Right renal cortex interstitium (tissue), 3 donors: ENCODE measurements at regions not wholly inside any gene's neighbourhood (a gene's known extent, or its start where the extent isn't known, plus 50 kb on each side); places are given as distances from the start of the nearest gene placed in this dataset.
"Not testable (repeated sequence)": the region's sequence is repeated elsewhere in the genome, so short reads cannot be mapped to it uniquely, and the experiment has no call there.

ENCODE experiments used
- DNase-seq, 3 donors: peaks; one replicate each; pipeline ENCODE4 v3.0.0-alpha.2; 2013; ENCODE audit warnings: low read depth in 3 of 3, low spot score in 2 of 3

DNA sequence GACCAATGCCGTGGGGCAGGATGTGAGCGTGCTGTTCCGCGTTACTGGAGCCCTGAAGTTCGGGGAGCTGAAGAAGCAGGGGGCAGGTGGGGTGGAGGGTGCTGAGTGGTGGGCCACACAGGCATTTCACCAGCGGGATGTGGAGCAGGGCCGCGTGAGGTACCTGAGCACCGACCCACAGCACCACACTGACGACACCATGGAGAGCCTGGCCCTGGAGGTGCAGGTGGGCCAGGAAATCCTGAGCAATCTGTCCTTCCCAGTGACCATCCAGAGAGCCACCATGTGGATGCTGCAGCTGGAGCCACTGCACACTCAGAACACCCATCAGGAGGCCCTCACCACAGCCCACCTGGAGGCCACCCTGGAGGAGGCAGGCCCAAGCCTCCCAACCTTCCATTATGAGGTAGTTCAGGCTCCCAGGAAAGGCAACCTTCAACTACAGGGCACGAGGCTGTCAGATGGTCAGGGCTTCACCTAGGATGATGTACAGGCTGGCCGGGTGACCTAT, 179.6 kb downstream of the TBC1D2B start:
- DNase-seq: no peak

DNA sequence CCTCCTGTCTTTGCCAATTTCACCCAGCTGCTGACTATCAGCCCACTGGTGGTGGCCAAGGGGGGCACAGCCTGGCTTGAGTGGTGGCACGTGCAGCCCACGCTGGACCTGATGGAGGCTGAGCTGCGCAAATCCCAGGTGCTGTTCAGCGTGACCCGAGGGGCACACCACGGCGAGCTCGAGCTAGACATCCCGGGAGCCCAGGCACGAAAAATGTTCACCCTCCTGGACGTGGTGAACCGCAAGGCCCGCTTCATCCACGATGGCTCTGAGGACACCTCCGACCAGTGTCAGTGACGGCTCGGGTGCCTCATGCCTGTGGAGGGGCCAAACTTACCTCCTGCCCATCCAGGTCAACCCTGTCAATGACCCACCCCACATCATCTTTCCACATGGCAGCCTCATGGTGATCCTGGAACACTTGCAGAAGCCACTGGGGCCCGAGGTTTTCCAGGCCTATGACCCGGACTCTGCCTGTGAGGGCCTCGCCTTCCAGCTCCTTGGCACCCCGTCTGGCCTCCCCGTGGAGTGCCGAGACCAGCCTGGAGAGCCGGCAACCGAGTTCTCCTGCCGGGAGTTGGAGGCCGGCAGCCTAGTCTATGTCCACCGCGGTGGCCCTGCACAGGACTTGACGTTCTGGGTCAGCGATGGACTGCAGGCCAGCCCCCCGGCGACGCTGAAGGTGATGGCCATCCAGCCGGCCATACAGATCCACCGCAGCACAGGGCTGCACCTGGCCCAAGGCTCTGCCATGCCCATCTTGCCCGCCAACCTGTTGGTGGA, 180.2 kb downstream of the TBC1D2B start:
- not testable (repeated sequence) for DNase-seq

DNA sequence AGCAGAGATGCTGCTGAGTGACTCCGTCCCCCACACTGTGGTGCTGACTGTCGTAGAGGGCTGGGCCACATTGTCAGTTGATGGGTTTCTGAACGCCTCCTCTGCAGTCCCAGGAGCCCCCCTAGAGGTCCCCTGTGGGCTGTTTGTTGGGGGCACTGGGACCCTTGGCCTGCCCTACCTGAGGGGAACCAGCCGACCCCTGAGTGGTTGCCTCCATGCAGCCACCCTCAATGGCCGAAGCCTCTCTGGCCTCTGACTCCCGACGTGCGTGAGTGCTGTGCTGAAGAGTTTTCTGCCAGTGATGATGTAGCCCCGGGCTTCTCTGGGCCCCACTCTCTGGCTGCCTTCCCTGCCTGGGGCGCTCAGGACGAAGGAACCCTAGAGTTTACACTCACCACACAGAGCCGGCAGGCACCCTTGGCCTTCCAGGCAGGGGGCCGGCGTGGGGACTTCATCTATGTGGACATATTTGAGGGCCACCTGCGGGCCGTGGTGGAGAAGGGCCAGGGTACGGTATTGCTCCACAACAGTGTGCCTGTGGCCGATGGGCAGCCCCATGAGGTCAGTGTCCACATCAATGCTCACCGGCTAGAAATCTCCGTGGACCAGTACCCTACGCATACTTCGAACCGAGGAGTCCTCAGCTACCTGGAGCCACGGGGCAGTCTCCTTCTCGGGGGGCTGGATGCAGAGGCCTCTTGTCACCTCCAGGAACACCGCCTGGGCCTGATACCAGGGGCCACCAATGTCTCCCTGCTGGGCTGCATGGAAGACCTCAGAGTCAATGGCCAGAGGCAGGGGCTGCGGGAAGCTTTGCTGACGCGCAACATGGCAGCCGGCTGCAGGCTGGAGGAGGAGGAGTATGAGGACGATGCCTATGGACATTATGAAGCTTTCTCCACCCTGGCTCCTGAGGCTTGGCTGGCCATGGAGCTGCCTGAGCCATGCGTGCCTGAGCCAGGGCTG, 181.1 kb downstream of the TBC1D2B start:
- DNase-seq: not testable (repeated sequence)

DNA sequence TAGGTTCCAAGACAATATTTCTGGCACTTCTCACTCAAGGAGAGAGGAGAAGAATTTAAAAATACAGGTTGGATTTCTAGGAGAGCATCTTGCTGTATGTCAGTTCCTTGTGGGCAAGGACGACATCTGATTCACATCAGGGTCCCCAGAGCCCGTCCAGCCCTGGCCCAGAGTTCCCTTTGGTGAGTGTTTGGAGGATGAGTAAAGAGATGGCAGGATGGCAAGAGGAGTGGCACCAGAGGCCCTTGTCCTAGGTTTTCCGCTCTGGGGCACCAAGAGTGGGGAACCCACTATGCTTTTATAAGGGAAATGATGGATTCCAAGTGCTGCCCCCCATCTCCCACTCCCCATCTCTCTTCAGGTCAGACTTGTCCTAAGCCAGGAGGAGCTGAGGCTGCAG, 181.8 kb downstream of the TBC1D2B start:
- DNase-seq: no peak

DNA sequence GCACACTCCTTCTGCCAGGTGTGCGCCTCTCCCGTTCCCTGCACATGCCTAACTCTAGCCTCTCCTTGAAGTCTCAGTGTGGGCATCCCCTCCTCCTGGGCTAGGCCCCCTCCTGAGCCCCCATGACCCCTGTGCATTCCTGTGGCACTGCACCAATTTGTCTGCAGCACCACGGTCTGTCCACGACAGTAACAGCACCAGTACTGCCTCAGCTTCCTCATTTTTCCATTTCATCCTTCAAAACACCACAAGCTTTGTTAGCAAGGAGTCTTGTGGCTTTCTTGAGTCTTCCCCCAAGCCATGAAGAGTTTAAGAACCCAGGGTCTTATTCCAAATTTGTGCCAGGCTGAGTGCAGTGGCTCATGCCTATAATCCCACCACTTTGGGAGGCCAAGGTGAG, 182.4 kb downstream of the TBC1D2B start:
- DNase-seq: not testable (repeated sequence)

DNA sequence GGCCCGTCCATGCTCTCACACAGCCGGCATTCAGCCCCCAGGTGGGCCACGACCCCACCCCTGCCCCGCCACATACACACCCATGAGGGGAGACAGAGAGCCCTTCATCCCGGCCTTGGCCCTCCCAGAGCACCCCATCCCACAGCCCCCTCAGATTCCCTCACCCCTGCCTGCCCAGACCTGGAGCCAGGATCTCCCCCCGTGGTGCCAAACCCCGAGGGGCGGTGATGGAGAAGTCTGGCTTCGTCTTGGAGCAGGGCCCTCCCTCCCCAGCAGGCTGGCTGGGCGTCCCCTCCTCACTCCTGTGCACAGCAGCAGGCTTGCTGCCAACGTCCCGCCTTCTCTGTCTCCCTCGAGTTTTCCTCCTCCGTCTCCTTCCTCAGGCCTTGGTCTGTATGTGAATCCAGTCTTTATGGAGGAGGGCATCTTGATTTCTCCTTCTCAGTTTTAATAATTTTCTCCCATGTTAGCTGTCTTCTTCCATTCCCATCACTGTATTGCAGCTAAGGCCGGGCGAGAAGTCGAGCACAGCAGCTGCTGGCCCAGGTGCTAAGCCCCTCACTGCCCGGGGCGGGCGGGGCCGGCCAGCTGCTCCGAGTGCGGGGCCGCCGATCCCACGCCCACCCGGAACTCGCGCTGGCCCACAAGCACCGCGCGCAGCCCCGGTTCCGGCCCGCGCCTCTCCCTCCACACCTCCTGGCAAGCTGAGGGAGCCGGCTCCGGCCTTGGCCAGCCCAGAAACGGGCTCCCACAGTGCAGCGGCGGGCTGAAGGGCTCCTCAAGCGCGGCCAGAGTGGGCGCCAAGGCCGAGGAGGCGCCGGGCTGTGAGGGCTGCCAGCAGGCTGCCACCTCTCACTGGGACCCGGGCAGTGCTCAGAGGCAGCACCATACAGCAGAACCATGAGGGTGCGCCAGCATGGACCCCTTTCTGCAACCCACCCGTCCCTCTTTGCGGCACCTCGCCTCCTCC, 183.6 kb downstream of the TBC1D2B start:
- DNase-seq: not testable (repeated sequence)

DNA sequence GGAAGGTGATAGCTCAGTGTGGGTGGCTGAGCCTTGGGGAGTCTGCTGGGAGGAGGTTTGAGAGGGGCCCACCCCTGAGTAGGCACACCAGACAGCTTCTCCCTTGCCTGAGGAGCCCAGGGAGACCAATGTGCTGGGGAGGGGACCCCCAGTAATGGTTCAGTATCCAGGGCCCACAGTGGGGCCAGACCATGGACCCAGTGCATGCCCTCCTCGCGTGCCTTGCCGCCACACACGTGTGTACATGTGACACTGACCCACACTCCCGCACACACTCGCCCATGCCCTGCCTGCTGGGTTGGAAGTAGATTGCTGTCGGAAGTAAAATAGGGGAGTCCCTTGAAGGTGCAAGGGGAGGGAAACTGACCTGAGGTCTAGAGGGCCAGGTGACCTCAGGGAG, 184.3 kb downstream of the TBC1D2B start:
- DNase-seq: not testable (repeated sequence)

DNA sequence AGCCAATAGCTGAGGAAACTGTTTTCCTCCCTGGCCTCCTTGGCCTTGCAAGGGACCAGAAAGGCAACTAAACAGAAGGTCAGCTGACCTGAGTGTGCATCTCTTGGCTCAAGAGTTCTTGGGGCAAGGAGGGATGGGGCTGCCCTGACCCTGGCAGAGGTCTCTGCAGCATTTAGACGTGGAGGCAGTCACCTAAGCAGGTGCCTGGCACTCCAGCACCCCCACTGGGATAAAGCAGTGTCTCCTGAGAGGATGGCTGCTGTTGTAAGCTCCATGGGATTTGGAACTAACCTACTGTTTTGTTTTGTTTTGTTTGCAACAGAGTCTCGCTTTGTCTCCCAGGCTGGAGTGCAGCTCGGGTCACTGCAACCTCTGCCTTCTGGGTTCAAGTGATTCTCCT, 185.2 kb downstream of the TBC1D2B start:
- DNase-seq: no peak

DNA sequence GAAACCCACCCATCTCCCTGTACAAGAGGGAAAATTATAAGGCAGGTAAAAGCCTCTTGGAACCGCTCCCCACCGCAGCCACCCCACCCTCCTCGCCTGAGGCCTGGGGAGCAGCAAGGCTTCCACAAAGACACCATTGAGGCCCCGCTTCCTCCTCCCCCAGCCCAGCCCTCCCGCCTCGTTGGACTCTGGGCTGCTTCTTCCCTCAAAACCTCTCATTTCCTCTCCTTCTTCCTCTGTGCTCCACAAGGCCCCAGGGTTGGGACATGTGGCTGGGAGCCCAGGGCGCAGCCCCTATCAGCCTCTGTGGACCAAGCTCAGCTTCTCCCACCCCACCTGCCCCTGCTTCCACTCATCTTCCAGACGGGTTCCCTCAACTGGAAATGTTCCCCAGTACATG, 185.6 kb downstream of the TBC1D2B start:
- not testable (repeated sequence) for DNase-seq

DNA sequence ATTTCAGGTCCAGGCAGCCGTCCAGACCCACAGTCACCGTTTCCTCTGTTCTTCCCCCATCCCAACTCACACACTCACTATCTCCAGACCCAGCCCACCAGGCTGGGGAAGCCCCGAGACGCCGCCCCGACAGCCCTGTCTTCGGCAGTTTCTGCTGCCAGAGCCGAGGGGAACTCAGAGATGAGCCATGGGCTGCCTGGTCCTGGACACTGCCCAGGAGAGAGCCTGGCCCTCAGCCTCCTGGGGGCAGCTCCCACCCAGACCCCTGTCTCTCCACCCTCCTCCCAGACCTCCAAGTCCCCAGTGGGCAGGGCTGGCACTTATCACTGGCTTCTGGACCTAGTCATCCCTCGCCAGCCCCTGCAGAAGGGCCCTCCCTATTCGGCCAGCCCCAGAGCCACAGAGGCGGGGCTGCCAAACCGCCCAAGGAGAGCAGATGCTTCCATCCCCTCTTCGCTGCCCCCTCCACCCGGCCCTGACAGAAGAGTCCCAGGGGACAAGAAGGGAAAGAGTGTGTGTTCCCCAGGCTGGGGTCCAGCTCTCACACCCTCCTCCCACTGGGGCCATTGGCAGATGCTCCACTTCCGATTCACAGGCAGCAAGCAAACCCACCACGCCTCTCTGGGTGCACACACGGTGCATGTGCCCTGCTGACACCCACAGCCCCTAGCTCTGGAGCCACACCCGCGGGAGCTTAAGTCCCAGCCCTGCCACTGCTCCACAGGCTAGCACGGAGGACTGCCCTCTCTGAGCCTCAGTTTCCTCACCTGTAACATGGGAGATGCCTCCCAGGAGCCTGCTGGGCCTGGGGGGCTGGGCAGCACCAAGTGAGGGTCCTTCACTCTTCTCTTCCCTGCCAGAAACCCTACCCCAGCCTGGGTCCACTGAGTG, 186.4 kb downstream of the TBC1D2B start:
- DNase-seq: not testable (repeated sequence)

DNA sequence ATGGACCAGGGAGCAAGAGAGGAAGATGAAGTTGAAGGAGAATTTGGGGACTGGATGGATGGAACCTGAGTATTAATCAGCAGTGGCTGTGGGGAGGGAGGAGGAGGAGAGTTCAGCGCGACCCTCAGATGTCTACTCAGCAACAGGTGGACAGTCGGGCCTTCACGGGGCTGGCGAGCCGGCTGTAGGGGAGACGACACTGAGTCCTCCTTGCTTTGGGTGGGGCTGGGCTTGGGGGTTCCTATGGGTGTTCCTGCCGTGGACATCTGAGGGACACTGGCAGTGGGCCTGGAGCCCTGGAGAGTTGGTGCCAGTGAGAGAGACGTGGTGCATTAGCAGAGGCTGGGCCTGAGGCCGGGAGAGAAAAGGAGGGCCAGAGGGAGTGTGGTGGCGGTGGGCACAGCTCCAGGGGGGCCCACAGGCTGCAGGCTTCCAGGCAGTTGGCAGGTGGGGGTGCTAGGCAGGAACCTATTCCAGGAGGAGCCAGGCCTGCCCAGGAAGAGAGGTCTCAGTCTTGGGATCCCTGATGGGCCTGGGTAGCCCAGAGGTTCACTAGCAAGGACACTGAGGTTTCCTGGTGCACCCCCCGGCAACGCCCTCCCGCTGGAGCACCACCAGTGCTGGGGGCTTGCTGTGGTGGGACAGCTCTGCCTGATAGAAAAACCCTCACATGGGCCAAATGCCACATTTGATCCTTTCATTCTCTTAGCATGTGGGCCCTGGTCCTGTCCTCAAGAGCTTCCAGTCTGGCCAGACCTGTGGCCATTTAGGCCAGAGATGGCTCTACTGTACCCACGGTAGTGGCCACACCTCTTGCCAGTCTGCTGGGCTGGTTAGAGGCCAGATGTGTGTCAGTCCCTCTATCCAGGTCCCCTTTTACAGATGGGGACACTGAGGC, 187.4 kb downstream of the TBC1D2B start:
- DNase-seq: not testable (repeated sequence)

DNA sequence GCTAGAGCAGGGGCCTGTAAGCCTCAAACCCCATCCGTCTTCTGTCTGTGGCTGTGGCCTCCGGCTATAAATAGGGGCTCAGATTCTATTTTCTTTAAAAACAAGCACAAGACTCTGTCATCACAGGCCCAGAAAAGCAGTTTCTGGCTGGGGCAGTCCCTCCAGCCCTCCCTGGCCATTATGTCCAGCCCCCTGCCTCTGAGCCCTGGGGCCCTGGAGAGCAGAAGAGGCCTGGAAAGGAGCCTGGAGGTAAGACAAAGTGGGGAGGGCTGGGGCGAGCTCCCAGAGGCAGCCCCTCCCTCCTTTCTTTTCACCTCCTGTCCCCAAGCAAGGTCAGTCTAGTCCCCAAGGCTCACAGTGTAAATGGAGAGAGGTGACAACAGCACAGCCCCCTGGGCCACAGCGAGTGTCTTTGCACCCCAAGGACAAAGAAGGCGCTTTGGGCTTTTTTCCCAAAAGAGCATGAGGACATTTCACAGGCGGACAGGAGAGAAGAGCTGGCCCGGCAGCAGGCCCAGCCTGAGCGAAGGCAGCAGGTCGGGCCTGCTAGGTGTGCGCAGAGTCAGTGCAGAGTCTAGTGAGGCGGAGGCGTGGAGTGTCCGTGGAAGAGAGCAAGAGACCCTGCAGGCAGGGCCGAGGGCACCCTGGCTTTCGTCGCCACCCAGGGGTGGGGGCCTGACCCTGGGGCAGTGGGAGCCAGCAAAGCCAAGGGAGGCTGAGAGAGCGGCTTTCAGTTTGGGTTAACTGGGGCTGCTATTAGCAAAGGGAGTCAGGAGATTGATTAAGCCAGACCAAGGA, 188.3 kb downstream of the TBC1D2B start:
- DNase-seq: no peak

DNA sequence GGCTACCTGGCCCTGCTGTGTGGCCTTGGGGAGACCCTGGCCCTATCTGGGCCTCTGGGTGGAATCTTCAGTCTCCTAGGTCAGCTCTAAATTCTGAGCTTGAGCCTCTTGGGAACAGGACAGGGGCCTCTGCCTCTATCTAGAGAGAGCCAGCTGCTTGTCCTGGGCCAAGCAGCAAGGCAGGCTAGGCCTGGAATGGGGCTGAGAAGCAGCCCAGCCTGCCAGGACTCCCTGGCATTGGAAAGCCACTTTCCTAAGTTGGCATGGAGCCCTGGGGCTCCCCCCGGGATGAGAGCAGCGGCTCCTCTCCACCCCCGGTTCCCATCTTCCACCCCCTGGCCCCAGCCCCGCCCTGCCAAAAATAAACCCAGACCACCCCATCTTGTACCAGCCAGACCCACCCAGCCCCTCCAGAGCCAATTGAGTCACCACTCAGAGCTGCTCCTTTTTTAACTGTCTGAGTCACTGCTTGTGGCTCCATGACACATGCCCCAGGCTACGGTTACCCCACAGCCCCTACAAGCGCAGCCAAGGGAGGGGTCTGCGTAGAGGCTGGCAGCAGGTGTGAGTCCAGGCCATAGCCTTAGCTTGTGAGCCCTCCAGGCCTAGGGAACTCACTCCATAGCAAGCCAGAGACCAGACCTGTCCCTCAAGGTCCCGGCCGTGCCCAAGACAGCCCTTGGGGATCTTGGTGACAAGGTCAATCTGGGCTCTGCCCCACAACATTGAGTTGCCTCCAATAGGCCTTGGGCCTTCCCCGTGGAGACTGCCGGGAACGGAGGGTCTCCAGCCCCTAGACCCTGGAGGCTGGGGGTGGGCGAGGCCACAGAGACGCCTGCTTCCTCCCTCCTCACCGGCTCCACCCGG, 189.7 kb downstream of the TBC1D2B start:
- DNase-seq: not testable (repeated sequence)

DNA sequence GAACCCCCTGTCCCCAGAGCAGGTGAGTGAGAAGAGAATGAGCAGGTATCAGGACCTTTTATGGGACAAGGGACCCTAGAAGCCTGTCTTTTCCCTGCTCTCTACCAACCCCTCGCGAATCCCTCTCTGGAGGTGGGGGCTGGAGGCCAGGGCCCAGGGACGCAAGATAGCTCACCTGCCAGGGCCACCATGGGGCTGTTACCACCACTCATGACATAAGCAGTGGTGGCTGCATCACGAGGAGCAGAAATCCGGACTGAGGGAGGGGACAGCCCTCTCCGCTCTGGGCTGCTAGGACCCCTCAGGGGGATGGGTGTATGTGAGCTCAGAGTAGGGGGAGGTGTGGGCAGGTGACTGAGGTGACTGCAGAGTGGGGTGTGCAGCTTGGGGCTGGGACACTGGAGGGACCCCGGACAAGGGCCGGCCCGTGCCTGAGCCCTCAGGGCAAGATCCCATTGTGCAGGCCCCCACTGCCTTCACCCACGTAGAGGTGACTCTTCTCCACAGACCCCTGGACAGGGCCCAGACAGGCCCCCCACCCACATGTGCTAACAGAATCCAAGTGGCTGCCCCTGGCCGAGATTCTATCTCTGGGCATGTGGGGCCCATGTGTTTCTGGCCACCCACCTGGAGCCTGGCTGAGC, 190.6 kb downstream of the TBC1D2B start:
- DNase-seq: no peak

DNA sequence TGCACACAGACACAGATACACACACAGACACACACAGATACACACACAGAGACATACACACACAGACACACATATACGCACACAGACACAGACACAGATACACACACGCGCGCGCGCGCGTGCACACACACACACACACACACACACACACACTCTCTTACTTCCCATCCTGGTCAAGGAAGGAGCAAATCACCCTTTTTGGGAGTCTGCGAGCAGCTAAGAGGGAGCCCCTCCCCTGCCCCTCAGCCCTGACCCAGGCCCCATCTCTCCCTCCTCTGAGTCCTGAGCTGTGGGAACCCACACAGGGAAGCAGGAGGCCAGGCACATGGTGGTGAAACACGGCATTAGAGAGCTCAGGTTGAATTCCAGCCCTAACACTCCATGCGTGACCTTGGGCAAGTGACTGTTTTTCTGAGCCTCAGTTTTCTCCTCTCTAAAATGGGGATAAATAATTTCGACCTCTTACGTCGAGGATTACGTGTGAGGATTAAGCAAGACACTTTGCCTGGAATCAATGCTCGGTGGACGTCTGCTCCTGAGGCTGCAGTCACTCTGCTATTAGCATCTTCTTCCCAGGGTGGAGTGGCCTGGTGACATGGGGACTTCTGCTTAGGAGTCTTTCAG, 191.5 kb downstream of the TBC1D2B start:
- DNase-seq: not testable (repeated sequence)
